IMR-90 (cell line): ENCODE measurements at regions not wholly inside any gene's neighbourhood (a gene's known extent, or its start where the extent isn't known, plus 50 kb on each side); places are given as distances from the start of the nearest gene placed in this dataset.
"Not testable (repeated sequence)": the region's sequence is repeated elsewhere in the genome, so short reads cannot be mapped to it uniquely, and the experiment has no call there.

Experiments used
- ATAC-seq: fragments of 200-7000 bp; cut with Tn5 transposase; 2 replicates; pipeline ENCODE4 v1.9.1; 2020; ENCODE audit warnings: low read depth, mild to moderate bottlenecking, moderate library complexity
- BruUV-seq: library from RNA; stranded (reverse); fragments of 400-500 nt; replicated peaks from 2 replicates; lab custom pipeline; 2021; lab: Mats Ljungman, UMichigan
- CTCF ChIA-PET: fragments of 300-600 bp; formaldehyde crosslinking; extraction: SDS; loops from one replicate; lab custom pipeline; 2021; ENCODE audit warnings: antibody characterized with exemption; lab: Yijun Ruan, JAX
- POLR2A ChIA-PET: fragments of 300-600 bp; sonication (Branson Sonifier 250); formaldehyde crosslinking; loops from one replicate; lab custom pipeline; 2022; ENCODE audit warnings: antibody characterized with exemption; ENCODE audit not compliant: unreplicated experiment; lab: Charles Lee
- DNase-seq: peaks from one replicate; pipeline ENCODE4 v3.0.0; 2013
- H2AFZ ChIP-seq: replicated peaks from 2 replicates; pipeline ENCODE3; 2013; ENCODE audit warnings: low read length, mild to moderate bottlenecking; ENCODE audit not compliant: poor library complexity
- H2AK5ac ChIP-seq: 2 replicates; pipeline ENCODE4 v1.6.1; 2013; ENCODE audit warnings: low read depth, low read length, inconsistent platforms
- H2AK9ac ChIP-seq: replicated peaks from 2 replicates; pipeline ENCODE3; 2013; ENCODE audit warnings: mild to moderate bottlenecking, low read depth, low read length, moderate library complexity; ENCODE audit not compliant: poor library complexity
- H2BK120ac ChIP-seq: 2 replicates; pipeline ENCODE4 v1.6.1; 2013; ENCODE audit warnings: low read depth, low read length, inconsistent platforms
- H2BK15ac ChIP-seq: 3 replicates; pipeline ENCODE4 v1.6.1; 2013; ENCODE audit warnings: low read depth, low read length, inconsistent platforms
- H2BK20ac ChIP-seq: 2 replicates; pipeline ENCODE4 v1.6.1; 2013; ENCODE audit warnings: low read depth, mild to moderate bottlenecking, inconsistent platforms, low read length, moderate library complexity
- H2BK5ac ChIP-seq: 2 replicates; pipeline ENCODE4 v1.6.1; 2013; ENCODE audit warnings: mild to moderate bottlenecking, low read depth, low read length, inconsistent platforms; ENCODE audit not compliant: poor library complexity, severe bottlenecking
- H3K14ac ChIP-seq: replicated peaks from 2 replicates; pipeline ENCODE4 v1.6.1; 2013; ENCODE audit warnings: low read depth, low read length, inconsistent platforms
- H3K18ac ChIP-seq: 2 replicates; pipeline ENCODE4 v1.6.1; 2013; ENCODE audit warnings: low read depth, low read length, control low read depth
- H3K23ac ChIP-seq: 2 replicates; pipeline ENCODE4 v1.6.1; 2013; ENCODE audit warnings: low read depth, low read length, inconsistent platforms
- H3K27ac ChIP-seq: 2 replicates; pipeline ENCODE4 v1.5.1; 2013; ENCODE audit warnings: mild to moderate bottlenecking, control low read depth, low read length; ENCODE audit not compliant: insufficient read depth
- H3K27me3 ChIP-seq: 2 replicates; pipeline ENCODE4 v1.6.1; 2013; ENCODE audit warnings: low read length; ENCODE audit not compliant: control insufficient read depth, insufficient read depth
- H3K36me3 ChIP-seq: 2 replicates; pipeline ENCODE4 v1.6.1; 2013; ENCODE audit warnings: low read length, mixed read lengths; ENCODE audit not compliant: control insufficient read depth, insufficient read depth
- H3K4ac ChIP-seq: 2 replicates; pipeline ENCODE4 v1.6.1; 2013; ENCODE audit warnings: low read depth, low read length, inconsistent platforms
- H3K4me1 ChIP-seq: 2 replicates; pipeline ENCODE4 v1.6.1; 2013; ENCODE audit warnings: low read length, mixed read lengths; ENCODE audit not compliant: control insufficient read depth, insufficient read depth
- H3K4me2 ChIP-seq: 2 replicates; pipeline ENCODE4 v1.6.1; 2013; ENCODE audit warnings: low read depth, mild to moderate bottlenecking, control low read depth, low read length, moderate library complexity
- H3K4me3 ChIP-seq: 2 replicates; pipeline ENCODE4 v1.5.1; 2013; ENCODE audit warnings: low read depth, mild to moderate bottlenecking, control low read depth, low read length, moderate library complexity; ENCODE audit not compliant: insufficient read depth
- H3K56ac ChIP-seq: 2 replicates; pipeline ENCODE4 v1.6.1; 2013; ENCODE audit warnings: low read length, inconsistent platforms; ENCODE audit not compliant: insufficient read depth; ENCODE audit errors: extremely low read depth
- H3K79me1 ChIP-seq, 2 experiments: 2 replicates each; pipeline ENCODE4 v1.6.1; 2013; ENCODE audit warnings: low read length in 2 of 2, inconsistent platforms in 1 of 2, low read depth in 1 of 2
- H3K9ac ChIP-seq: 2 replicates; pipeline ENCODE4 v1.6.1; 2013; ENCODE audit warnings: low read depth, low read length, control low read depth
- H3K9me1 ChIP-seq: 2 replicates; pipeline ENCODE4 v1.6.1; 2013; ENCODE audit warnings: low read length, inconsistent platforms; ENCODE audit not compliant: insufficient read depth
- H3K9me3 ChIP-seq: 2 replicates; pipeline ENCODE4 v1.6.1; 2013; ENCODE audit warnings: low read length; ENCODE audit not compliant: control insufficient read depth, insufficient read depth
- H4K20me1 ChIP-seq: 2 replicates; pipeline ENCODE4 v1.6.1; 2013; ENCODE audit warnings: low read length, inconsistent platforms; ENCODE audit not compliant: insufficient read depth
- H4K5ac ChIP-seq: 2 replicates; pipeline ENCODE4 v1.6.1; 2013; ENCODE audit warnings: mild to moderate bottlenecking, low read depth, low read length, control low read depth
- H4K8ac ChIP-seq, 2 experiments: 2 replicates each; pipeline ENCODE4 v1.6.1; 2013; ENCODE audit warnings: low read depth in 2 of 2, low read length in 2 of 2, control low read depth in 1 of 2, inconsistent platforms in 1 of 2
- H4K91ac ChIP-seq: 2 replicates; pipeline ENCODE4 v1.6.1; 2013; ENCODE audit warnings: low read depth, low read length, inconsistent platforms; ENCODE audit not compliant: insufficient read depth
- CHD1 ChIP-seq: IDR thresholded peaks from 2 replicates; pipeline ENCODE4 v1.6.1; 2012; ENCODE audit warnings: low read depth, low read length, improper control_type of control experiment
- MAZ ChIP-seq: IDR thresholded peaks from 2 replicates; pipeline ENCODE4 v1.6.1; 2012; ENCODE audit warnings: low read depth, mild to moderate bottlenecking, low read length, improper control_type of control experiment, moderate library complexity, borderline replicate concordance
- POLR2A ChIP-seq: IDR thresholded peaks from 2 replicates; pipeline ENCODE4 v1.6.1; 2012; ENCODE audit warnings: mild to moderate bottlenecking, low read depth, low read length
- RAD21 ChIP-seq: IDR thresholded peaks from 2 replicates; pipeline ENCODE4 v1.6.1; 2012; ENCODE audit warnings: low read length, improper control_type of control experiment
- RCOR1 ChIP-seq: IDR thresholded peaks from 2 replicates; pipeline ENCODE4 v1.6.1; 2012; ENCODE audit warnings: mild to moderate bottlenecking, low read length, improper control_type of control experiment; ENCODE audit not compliant: insufficient replicate concordance
- SMC3 ChIP-seq: fragments of 150-350 bp; IDR thresholded peaks from 2 replicates; pipeline ENCODE4 v1.6.1; 2016; ENCODE audit warnings: low read depth, mild to moderate bottlenecking, antibody characterized with exemption, low read length, moderate library complexity
- WGBS, 2 experiments: methylation state at CpG; one replicate each; pipeline versions ENCODE4 v1.1.5 to v1.1.7; 2013; ENCODE audit warnings: missing lambda C conversion rate in 2 of 2; ENCODE audit not compliant: insufficient read length in 1 of 2; ENCODE audit errors: extremely low coverage in 2 of 2; 5-methylcytosine and 5-hydroxymethylcytosine counted together
- dilution Hi-C: fragments of 300-500 bp; cut with HindIII; formaldehyde crosslinking; loops from one replicate; pipeline ENCODE4 v1.14.3; 2018; ENCODE audit warnings: low sequenced_read_pairs; ENCODE audit not compliant: unreplicated experiment
- in situ Hi-C: fragments of 300-500 bp; cut with MboI; formaldehyde crosslinking; loops from 3 replicates; pipeline ENCODE4 v1.14.3; 2019; ENCODE audit warnings: low sequenced_read_pairs, inconsistent platforms, mixed read lengths
- intact Hi-C: fragments of 100-400 bp; cut with micrococcal nuclease; formaldehyde crosslinking; loops from 2 replicates; pipeline ENCODE4 v1.10.0; 2022
- TF ChIP-seq, protein P1 (sequence below): conservative IDR thresholded peaks from 2 replicates; pipeline ENCODE4 v1.5.1; 2012; ENCODE audit warnings: mild to moderate bottlenecking, low read depth, low read length, improper control_type of control experiment

DNA sequence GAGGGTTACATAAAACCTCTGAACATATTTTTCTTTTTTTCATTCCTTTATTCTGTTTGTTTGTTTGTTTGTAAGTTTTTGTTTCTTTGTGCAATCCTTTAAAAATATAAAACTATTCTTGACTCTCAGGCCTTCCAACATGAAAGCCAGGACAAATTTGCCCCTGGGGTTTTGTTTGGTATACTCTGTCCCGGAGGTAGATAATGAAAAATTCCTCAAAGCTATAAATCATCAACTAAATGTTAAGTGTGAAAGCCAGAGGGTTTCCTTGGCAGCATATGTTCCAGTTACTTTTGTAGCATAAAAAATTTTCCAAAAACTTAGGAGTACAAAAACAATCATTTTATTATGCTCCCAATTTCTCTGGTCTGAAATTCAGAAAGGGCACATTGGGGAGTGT lies 1084.3 kb upstream of the GJE1 start:
- no peaks in the 10 kb centered on the region for H3K27me3 ChIP-seq
- no peak overlapping the region for H3K23ac ChIP-seq
- DNase-seq (no peak), ATAC-seq (no peak)
- no peak overlapping the region for H2AK9ac ChIP-seq
- H2BK15ac ChIP-seq, result no peak overlapping the region
- H3K9me1 ChIP-seq, result no peaks in the 10 kb centered on the region
- TF ChIP-seq SMC3 (no peak), CHD1 (no peak), POLR2A (no peak), MAZ (no peak), RAD21 (no peak), RCOR1 (no peak)
- TF ChIP-seq, protein P1, sequence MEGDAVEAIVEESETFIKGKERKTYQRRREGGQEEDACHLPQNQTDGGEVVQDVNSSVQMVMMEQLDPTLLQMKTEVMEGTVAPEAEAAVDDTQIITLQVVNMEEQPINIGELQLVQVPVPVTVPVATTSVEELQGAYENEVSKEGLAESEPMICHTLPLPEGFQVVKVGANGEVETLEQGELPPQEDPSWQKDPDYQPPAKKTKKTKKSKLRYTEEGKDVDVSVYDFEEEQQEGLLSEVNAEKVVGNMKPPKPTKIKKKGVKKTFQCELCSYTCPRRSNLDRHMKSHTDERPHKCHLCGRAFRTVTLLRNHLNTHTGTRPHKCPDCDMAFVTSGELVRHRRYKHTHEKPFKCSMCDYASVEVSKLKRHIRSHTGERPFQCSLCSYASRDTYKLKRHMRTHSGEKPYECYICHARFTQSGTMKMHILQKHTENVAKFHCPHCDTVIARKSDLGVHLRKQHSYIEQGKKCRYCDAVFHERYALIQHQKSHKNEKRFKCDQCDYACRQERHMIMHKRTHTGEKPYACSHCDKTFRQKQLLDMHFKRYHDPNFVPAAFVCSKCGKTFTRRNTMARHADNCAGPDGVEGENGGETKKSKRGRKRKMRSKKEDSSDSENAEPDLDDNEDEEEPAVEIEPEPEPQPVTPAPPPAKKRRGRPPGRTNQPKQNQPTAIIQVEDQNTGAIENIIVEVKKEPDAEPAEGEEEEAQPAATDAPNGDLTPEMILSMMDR, result no peak
- no peak overlapping the region for H4K91ac ChIP-seq
- H2BK120ac ChIP-seq, result no peak overlapping the region
- H2BK20ac ChIP-seq, result no peak overlapping the region
- H3K18ac ChIP-seq, result no peak overlapping the region
- in situ Hi-C loops (no loop called here), intact Hi-C loops (no loop called here), dilution Hi-C loops (no loop called here)
- no peaks in the 10 kb centered on the region for H3K36me3 ChIP-seq
- H3K9ac ChIP-seq, result no peak overlapping the region
- H3K9me3 ChIP-seq, result no peaks in the 10 kb centered on the region
- H3K79me1 ChIP-seq, result no peaks in the 10 kb centered on the region
- H3K4me2 ChIP-seq, result no peak overlapping the region
- H4K20me1 ChIP-seq, result no peaks in the 10 kb centered on the region
- no peak overlapping the region for H3K4ac ChIP-seq
- no peak overlapping the region for H3K27ac ChIP-seq
- no peak overlapping the region for H4K8ac ChIP-seq
- H3K56ac ChIP-seq, result no peak overlapping the region
- WGBS, 2 experiments, result no CpG with 5 or more reads among the region's 1 CpG
- no peak overlapping the region for H2AFZ ChIP-seq
- no peak overlapping the region for H2AK5ac ChIP-seq
- no peak overlapping the region for H4K5ac ChIP-seq
- H3K4me3 ChIP-seq, result no peak overlapping the region
- H2BK5ac ChIP-seq, result no peak overlapping the region
- no peaks in the 10 kb centered on the region for H3K4me1 ChIP-seq
- CTCF ChIA-PET, result no interaction called here
- BruUV-seq, result no TSS peak
- POLR2A ChIA-PET, result no interaction called here
- no peak overlapping the region for H3K14ac ChIP-seq

- CTCF ChIA-PET, result interaction anchor here (1.3 kb wide), 1 partner anchor 11 kb away, joined by 4 read pairs; no protein-coding TSS in a partner anchor
- H2AFZ ChIP-seq, H2BK120ac ChIP-seq, BruUV-seq, H3K4me3 ChIP-seq, H3K23ac ChIP-seq, H3K27me3 ChIP-seq, H3K27ac ChIP-seq, in situ Hi-C loops, H3K4ac ChIP-seq, H3K14ac ChIP-seq, H4K5ac ChIP-seq, H2BK20ac ChIP-seq, H3K18ac ChIP-seq, H2AK5ac ChIP-seq, ATAC-seq, H3K56ac ChIP-seq, H3K9ac ChIP-seq, H2BK5ac ChIP-seq, dilution Hi-C loops, H4K20me1 ChIP-seq, H3K9me3 ChIP-seq, H3K4me2 ChIP-seq, H2AK9ac ChIP-seq, H3K79me1 ChIP-seq, H3K4me1 ChIP-seq, intact Hi-C loops, H4K91ac ChIP-seq, H4K8ac ChIP-seq, H2BK15ac ChIP-seq, H3K9me1 ChIP-seq, H3K36me3 ChIP-seq: not testable (repeated sequence)
- POLR2A ChIA-PET, result interaction anchor here (0.6 kb wide), 1 partner anchor 87 kb away, joined by 3 read pairs; no protein-coding TSS in a partner anchor
- peak; percentile 43 for DNase-seq
Measured at GRCh38 chr6:141046496-141046895, 1086.2 kb upstream of the GJE1 start.
